HG02798 (cell line): ENCODE measurements at regions not wholly inside any gene's neighbourhood (a gene's known extent, or its start where the extent isn't known, plus 50 kb on each side); places are given as distances from the start of the nearest gene placed in this dataset.

Source experiments
- ATAC-seq: cut with Tn5 transposase; IDR thresholded peaks from one replicate; pipeline ENCODE4 v1.9.1; 2021; ENCODE audit warnings: mild to moderate bottlenecking; ENCODE audit not compliant: unreplicated experiment, poor library complexity

GRCh38 chr14:54088271-54088670, 131.6 kb upstream of the BMP4 start:
- ATAC-seq, result no peak

- no peak for ATAC-seq
These were observed 133.6 kb upstream of the BMP4 start for GRCh38 chr14:54090274-54090673.

GRCh38 chr14:54094765-54095164, 138.1 kb upstream of the BMP4 start:
- no peak for ATAC-seq

- no peak for ATAC-seq
These were observed 141.9 kb upstream of the BMP4 start for GRCh38 chr14:54098536-54098935.

GRCh38 chr14:54102051-54102456, 145.4 kb upstream of the BMP4 start:
- no peak for ATAC-seq

- no peak for ATAC-seq
These were observed 145.9 kb upstream of the BMP4 start for GRCh38 chr14:54102530-54102929.

GRCh38 chr14:54104601-54105145, 148.0 kb upstream of the BMP4 start:
- ATAC-seq, result no peak

GRCh38 chr14:54105406-54105805, 148.8 kb upstream of the BMP4 start:
- ATAC-seq, result no peak

GRCh38 chr14:54105898-54106297, 149.3 kb upstream of the BMP4 start:
- no peak for ATAC-seq

- ATAC-seq, result no peak
These were observed 150.2 kb upstream of the BMP4 start for GRCh38 chr14:54106661-54107377.

GRCh38 chr14:54108481-54109471, 152.2 kb upstream of the BMP4 start:
- ATAC-seq, result no peak

GRCh38 chr14:54109521-54110120, 153.0 kb upstream of the BMP4 start:
- ATAC-seq, result no peak

GRCh38 chr14:54114941-54115340, 158.3 kb upstream of the BMP4 start:
- no peak for ATAC-seq

- ATAC-seq, result no peak
These were observed 159.7 kb upstream of the BMP4 start for GRCh38 chr14:54116198-54116885.

- ATAC-seq, result no peak
These were observed 160.3 kb upstream of the BMP4 start for GRCh38 chr14:54116972-54117371.

GRCh38 chr14:54117396-54117795, 160.8 kb upstream of the BMP4 start:
- ATAC-seq, result no peak

GRCh38 chr14:54117924-54118323, 161.3 kb upstream of the BMP4 start:
- no peak for ATAC-seq

- ATAC-seq, result no peak
These were observed 163.6 kb upstream of the BMP4 start for GRCh38 chr14:54120260-54120659.

- no peak for ATAC-seq
These were observed 164.9 kb upstream of the BMP4 start for GRCh38 chr14:54121466-54122027.

- no peak for ATAC-seq
These were observed 167.2 kb upstream of the BMP4 start for GRCh38 chr14:54123841-54124240.
